ENCODE measurements at regions not wholly inside any gene's neighbourhood (a gene's known extent, or its start where the extent isn't known, plus 50 kb on each side); places are given as distances from the start of the nearest gene placed in this dataset.
"Not testable (repeated sequence)": the region's sequence is repeated elsewhere in the genome, so short reads cannot be mapped to it uniquely, and the experiment has no call there.

GRCh38 chr7:13702251-13702650 lies 287.2 kb downstream of the ETV1 start:
- no peak for DNase-seq (ENCODE audit: low spot score)

- DNase-seq (ENCODE audit: low spot score) = no peak
These were observed 280.8 kb downstream of the ETV1 start for GRCh38 chr7:13708670-13709069.

GRCh38 chr7:13713092-13713491 lies 276.4 kb downstream of the ETV1 start:
- no peak for DNase-seq (ENCODE audit: low spot score)

- no peak for DNase-seq (ENCODE audit: low spot score)
These were observed 273.9 kb downstream of the ETV1 start for GRCh38 chr7:13715534-13715933.

GRCh38 chr7:13717031-13717430 lies 272.4 kb downstream of the ETV1 start:
- no peak for DNase-seq (ENCODE audit: low spot score)

- DNase-seq (ENCODE audit: low spot score) = no peak
These were observed 265.1 kb downstream of the ETV1 start for GRCh38 chr7:13724191-13724976.

GRCh38 chr7:13724977-13725566 lies 264.4 kb downstream of the ETV1 start:
- peak; percentile 40 for DNase-seq (ENCODE audit: low spot score)

- DNase-seq (ENCODE audit: low spot score) = peak; percentile 6
These were observed 263.9 kb downstream of the ETV1 start for GRCh38 chr7:13725591-13725990.

- DNase-seq (ENCODE audit: low spot score) = no peak
These were observed 262.2 kb downstream of the ETV1 start for GRCh38 chr7:13727279-13727678.

- no peak for DNase-seq (ENCODE audit: low spot score)
These were observed 261.7 kb downstream of the ETV1 start for GRCh38 chr7:13727751-13728150.

- not testable (repeated sequence) for DNase-seq (ENCODE audit: low spot score)
These were observed 261.0 kb downstream of the ETV1 start for GRCh38 chr7:13728430-13728829.

- no peak for DNase-seq (ENCODE audit: low spot score)
These were observed 257.8 kb downstream of the ETV1 start for GRCh38 chr7:13731643-13732042.

GRCh38 chr7:13737563-13737962 lies 251.9 kb downstream of the ETV1 start:
- DNase-seq (ENCODE audit: low spot score) = no peak

GRCh38 chr7:13742126-13742525 lies 247.3 kb downstream of the ETV1 start:
- DNase-seq (ENCODE audit: low spot score) = peak; percentile 50

GRCh38 chr7:13742811-13743210 lies 246.7 kb downstream of the ETV1 start:
- DNase-seq (ENCODE audit: low spot score) = peak; percentile 71

GRCh38 chr7:13743226-13743625 lies 246.2 kb downstream of the ETV1 start:
- DNase-seq (ENCODE audit: low spot score) = no peak

- no peak for DNase-seq (ENCODE audit: low spot score)
These were observed 243.9 kb downstream of the ETV1 start for GRCh38 chr7:13745530-13745929.

GRCh38 chr7:13748998-13749397 lies 240.5 kb downstream of the ETV1 start:
- DNase-seq (ENCODE audit: low spot score) = no peak

- DNase-seq (ENCODE audit: low spot score) = no peak
These were observed 239.8 kb downstream of the ETV1 start for GRCh38 chr7:13749636-13750035.

GRCh38 chr7:13751766-13752165 lies 237.7 kb downstream of the ETV1 start:
- DNase-seq (ENCODE audit: low spot score) = no peak

GRCh38 chr7:13757841-13758240 lies 231.6 kb downstream of the ETV1 start:
- DNase-seq (ENCODE audit: low spot score) = no peak

GRCh38 chr7:13765853-13766252 lies 223.6 kb downstream of the ETV1 start:
- DNase-seq (ENCODE audit: low spot score) = not testable (repeated sequence)

GRCh38 chr7:13770305-13770704 lies 219.2 kb downstream of the ETV1 start:
- no peak for DNase-seq (ENCODE audit: low spot score)

All from HT-29 (cell line).